ENCODE measurements at regions not wholly inside any gene's neighbourhood (a gene's known extent, or its start where the extent isn't known, plus 50 kb on each side); places are given as distances from the start of the nearest gene placed in this dataset.
"Not testable (repeated sequence)": the region's sequence is repeated elsewhere in the genome, so short reads cannot be mapped to it uniquely, and the experiment has no call there.

DNA sequence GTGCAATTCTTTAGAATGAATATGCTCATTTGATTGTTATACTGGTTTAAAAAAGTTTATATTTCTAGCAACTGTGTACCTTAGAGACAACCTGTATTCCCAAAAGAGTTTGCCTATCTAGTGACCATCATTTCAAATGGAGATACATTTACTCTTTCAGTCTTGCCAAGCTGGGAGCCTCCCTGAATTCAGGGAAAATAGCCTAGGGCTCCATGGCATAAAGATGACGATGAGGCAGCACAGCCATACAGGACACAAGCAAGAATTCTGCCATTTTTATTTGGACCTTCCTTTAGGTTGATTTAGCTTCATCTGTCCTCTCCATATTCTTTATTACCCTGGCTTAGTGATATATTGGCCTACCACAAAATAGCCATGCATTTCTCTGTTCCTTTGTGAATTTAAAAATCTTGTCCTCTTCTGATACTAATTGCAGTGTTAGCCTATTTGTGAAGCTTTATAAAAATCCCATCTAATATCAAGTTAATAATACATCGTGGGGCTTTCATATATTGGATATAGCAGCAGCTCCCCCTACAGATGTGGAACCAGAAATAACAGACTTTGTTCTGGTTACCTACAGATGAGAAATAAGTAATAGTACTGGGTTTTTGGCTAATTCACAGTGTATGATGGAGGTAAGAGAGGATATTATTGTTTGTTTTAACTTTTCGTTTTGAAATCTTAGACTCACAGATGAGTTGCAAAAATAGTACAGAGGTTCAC is 1661.9 kb upstream of the PIK3C3 start:
- Histone ChIP-seq H3K4me3 (ENCODE audit: control insufficient read depth in 1 of 2, extremely low read depth in 1 of 2, low read length in 1 of 2) (no peak overlapping the region), H3K27me3 (replicated peaks in 1 of 2; ENCODE audit: control insufficient read depth in 2 of 2, extremely low read depth in 1 of 2, insufficient read depth in 2 of 2, low read length in 1 of 2) (no peaks in the 10 kb centered on the region), H3K36me3 (ENCODE audit: control insufficient read depth in 2 of 2, extremely low read depth in 1 of 2, insufficient read depth in 1 of 2, low read length in 1 of 2) (no peaks in the 10 kb centered on the region), H3K4me1 (ENCODE audit: control insufficient read depth in 1 of 2, extremely low read depth in 1 of 2, insufficient read depth in 2 of 2, low read length in 2 of 2) (no peaks in the 10 kb centered on the region), H3K9me3 (no peaks in the 10 kb centered on the region), H3K27ac (ENCODE audit: low read length) (no peak overlapping the region)
- Mint-ChIP-seq H3K27ac (no peak overlapping the region), H3K4me3 (no peak overlapping the region), H3K4me1 (no peaks in the 10 kb centered on the region), H3K9me3 (peaks cover 9 to 37% (median 21%) of the 10 kb centered on the region in 3 donors), H3K36me3 (no peaks in the 10 kb centered on the region), H3K27me3 (no peaks in the 10 kb centered on the region)
- ATAC-seq (replicated peaks in 1 of 4) (no peak), DNase-seq (no peak)
- ChIA-PET CTCF (no interaction called here), POLR2A (no interaction called here)
- 100% methylated on average over 1 of the region's 3 CpGs for WGBS (ENCODE audit: insufficient coverage)

DNA sequence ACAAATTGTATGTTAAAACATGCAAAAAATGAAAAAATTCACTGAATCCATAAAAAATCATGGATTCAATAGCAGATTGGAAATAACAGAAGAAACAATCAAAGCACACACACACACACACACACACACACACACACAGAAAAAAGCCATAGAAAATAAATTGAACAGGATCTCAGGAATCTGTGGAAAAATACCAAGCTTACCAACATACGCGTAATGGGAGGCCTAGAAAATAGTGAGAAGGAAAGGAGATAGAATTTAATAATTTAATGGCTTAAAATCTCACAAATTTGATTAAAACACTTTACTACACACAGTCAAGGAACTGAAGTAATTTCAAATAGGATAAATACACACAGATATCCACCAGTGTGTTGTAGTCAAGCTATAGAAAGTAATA is 1671.5 kb upstream of the PIK3C3 start:
- DNase-seq (no peak), ATAC-seq (replicated peaks in 1 of 4) (no peak)
- Histone ChIP-seq H3K36me3 (ENCODE audit: control insufficient read depth in 2 of 2, extremely low read depth in 1 of 2, insufficient read depth in 1 of 2, low read length in 1 of 2) (no peaks in the 10 kb centered on the region), H3K4me3 (ENCODE audit: control insufficient read depth in 1 of 2, extremely low read depth in 1 of 2, low read length in 1 of 2) (no peak overlapping the region), H3K4me1 (ENCODE audit: control insufficient read depth in 1 of 2, extremely low read depth in 1 of 2, insufficient read depth in 2 of 2, low read length in 2 of 2) (no peaks in the 10 kb centered on the region), H3K27ac (ENCODE audit: low read length) (no peak overlapping the region), H3K9me3 (no peaks in the 10 kb centered on the region), H3K27me3 (replicated peaks in 1 of 2; ENCODE audit: control insufficient read depth in 2 of 2, extremely low read depth in 1 of 2, insufficient read depth in 2 of 2, low read length in 1 of 2) (no peaks in the 10 kb centered on the region)
- H3K4me3 Mint-ChIP-seq = no peak overlapping the region
- peaks cover 19 to 34% (median 22%) of the 10 kb centered on the region in 3 donors for H3K9me3 Mint-ChIP-seq
- H3K27ac Mint-ChIP-seq = no peak overlapping the region
- no CpG with 5 or more reads among the region's 2 CpGs for WGBS (ENCODE audit: insufficient coverage)
- no peaks in the 10 kb centered on the region for H3K36me3 Mint-ChIP-seq
- H3K4me1 Mint-ChIP-seq = no peaks in the 10 kb centered on the region
- no peaks in the 10 kb centered on the region for H3K27me3 Mint-ChIP-seq
- ChIA-PET CTCF (no interaction called here), POLR2A (no interaction called here)

DNA sequence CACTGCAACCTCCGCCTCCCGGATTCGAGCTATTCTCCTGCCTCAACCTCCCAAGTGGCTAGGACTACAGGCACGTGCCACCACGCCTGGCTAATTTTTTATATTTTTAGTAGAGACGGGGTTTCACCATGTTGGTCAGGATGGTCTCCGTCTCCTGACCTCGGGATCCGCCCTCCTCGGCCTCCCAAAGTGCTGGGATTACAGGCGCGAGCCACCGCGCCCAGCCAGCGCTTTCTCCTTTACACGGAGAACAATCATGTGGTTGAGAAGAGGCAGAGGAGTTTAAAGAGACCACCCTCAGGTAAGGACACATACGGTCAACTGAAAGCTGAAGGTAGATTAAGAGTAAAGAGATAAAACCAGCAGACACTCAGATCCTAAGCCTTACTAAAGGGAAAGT is 1673.7 kb upstream of the PIK3C3 start:
- ATAC-seq (replicated peaks in 1 of 4); H3K4me1 Mint-ChIP-seq; H3K27ac ChIP-seq (ENCODE audit: low read length); H3K4me3 Mint-ChIP-seq; H3K4me3 ChIP-seq (ENCODE audit: control insufficient read depth in 1 of 2, extremely low read depth in 1 of 2, low read length in 1 of 2); H3K27me3 Mint-ChIP-seq; POLR2A ChIA-PET; H3K36me3 ChIP-seq (ENCODE audit: control insufficient read depth in 2 of 2, extremely low read depth in 1 of 2, insufficient read depth in 1 of 2, low read length in 1 of 2); CTCF ChIA-PET; H3K36me3 Mint-ChIP-seq; H3K4me1 ChIP-seq (ENCODE audit: control insufficient read depth in 1 of 2, extremely low read depth in 1 of 2, insufficient read depth in 2 of 2, low read length in 2 of 2); H3K27me3 ChIP-seq (replicated peaks in 1 of 2; ENCODE audit: control insufficient read depth in 2 of 2, extremely low read depth in 1 of 2, insufficient read depth in 2 of 2, low read length in 1 of 2); H3K27ac Mint-ChIP-seq; H3K9me3 ChIP-seq; DNase-seq: not testable (repeated sequence)
- WGBS (ENCODE audit: insufficient coverage) = 90% methylated on average over 4 of the region's 17 CpGs
- H3K9me3 Mint-ChIP-seq = peaks cover 25 to 41% (median 29%) of the 10 kb centered on the region in 3 donors

DNA sequence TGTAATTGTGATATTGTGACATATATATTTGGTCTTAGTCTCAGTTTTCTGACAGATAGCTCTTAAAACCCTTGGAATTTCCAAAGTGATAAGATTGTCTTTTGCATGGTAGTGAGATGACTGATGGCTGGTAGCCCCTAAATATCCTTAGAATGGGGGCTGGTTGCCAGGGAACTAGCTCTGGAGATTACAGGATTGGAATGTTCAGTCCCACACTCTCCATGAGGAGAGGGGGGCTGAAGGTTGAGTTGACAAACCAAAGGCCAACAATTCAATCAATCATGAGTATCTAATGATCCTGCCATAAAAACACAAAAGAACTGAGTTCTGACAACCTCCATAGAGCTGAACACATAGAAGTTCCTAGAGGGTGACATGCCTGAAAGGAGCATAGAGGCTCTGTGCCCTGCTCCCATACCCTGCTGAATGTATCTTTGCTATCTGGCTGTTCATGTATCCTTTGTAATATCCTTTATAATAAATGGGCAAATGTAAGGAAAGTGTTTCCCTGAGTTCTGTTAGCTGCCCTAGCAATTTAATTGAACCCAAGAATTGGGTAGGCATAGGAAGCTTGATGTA is 1680.3 kb upstream of the PIK3C3 start:
- DNase-seq (no peak), ATAC-seq (replicated peaks in 1 of 4) (no peak)
- H3K9me3 ChIP-seq = peaks cover 2% of the 10 kb centered on the region
- H3K27me3 ChIP-seq (replicated peaks in 1 of 2; ENCODE audit: control insufficient read depth in 2 of 2, extremely low read depth in 1 of 2, insufficient read depth in 2 of 2, low read length in 1 of 2) = no peaks in the 10 kb centered on the region
- no peaks in the 10 kb centered on the region for H3K4me1 ChIP-seq (ENCODE audit: control insufficient read depth in 1 of 2, extremely low read depth in 1 of 2, insufficient read depth in 2 of 2, low read length in 2 of 2)
- H3K36me3 ChIP-seq (ENCODE audit: control insufficient read depth in 2 of 2, extremely low read depth in 1 of 2, insufficient read depth in 1 of 2, low read length in 1 of 2) = no peaks in the 10 kb centered on the region
- H3K27ac Mint-ChIP-seq = no peak overlapping the region
- peaks cover 13 to 41% (median 21%) of the 10 kb centered on the region in 3 donors for H3K9me3 Mint-ChIP-seq
- no peaks in the 10 kb centered on the region for H3K4me1 Mint-ChIP-seq
- H3K4me3 Mint-ChIP-seq = no peak overlapping the region
- no peaks in the 10 kb centered on the region for H3K27me3 Mint-ChIP-seq
- H3K36me3 Mint-ChIP-seq = no peaks in the 10 kb centered on the region
- no peak overlapping the region for H3K27ac ChIP-seq (ENCODE audit: low read length)
- H3K4me3 ChIP-seq (ENCODE audit: control insufficient read depth in 1 of 2, extremely low read depth in 1 of 2, low read length in 1 of 2) = no peak overlapping the region
- ChIA-PET CTCF (no interaction called here), POLR2A (no interaction called here)

DNA sequence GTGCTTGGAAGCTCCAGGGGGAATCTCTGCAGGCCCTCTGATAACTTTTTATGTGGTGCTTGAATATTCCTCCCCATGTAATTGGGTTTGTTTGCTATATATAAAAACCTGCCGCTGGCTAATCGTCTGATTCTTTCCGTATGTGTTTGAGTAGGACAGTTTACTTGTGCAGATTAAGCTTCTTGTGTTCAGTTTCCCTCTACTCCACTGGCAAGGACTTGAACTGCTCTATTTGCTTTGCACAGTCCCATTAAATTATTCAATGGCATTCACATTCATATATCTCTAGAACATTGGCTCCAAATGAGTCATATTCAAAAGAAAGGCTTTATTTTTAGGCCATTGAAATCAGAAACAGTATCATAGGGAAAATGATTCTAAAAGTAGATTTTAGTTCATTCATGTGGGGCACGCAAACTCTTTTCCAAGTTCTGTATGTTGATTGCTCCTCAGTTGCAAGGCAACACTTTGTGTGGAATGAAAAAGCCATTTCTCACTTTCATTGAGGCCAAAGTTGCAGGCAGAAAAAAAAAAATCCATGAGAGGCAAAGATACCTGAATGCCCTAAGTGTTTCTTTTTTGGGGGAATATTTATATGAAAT is 1682.3 kb upstream of the PIK3C3 start:
- H3K27me3 Mint-ChIP-seq = no peaks in the 10 kb centered on the region
- Histone ChIP-seq H3K4me3 (ENCODE audit: control insufficient read depth in 1 of 2, extremely low read depth in 1 of 2, low read length in 1 of 2) (no peak overlapping the region), H3K27me3 (replicated peaks in 1 of 2; ENCODE audit: control insufficient read depth in 2 of 2, extremely low read depth in 1 of 2, insufficient read depth in 2 of 2, low read length in 1 of 2) (no peaks in the 10 kb centered on the region), H3K9me3 (peaks cover 2% of the 10 kb centered on the region), H3K4me1 (ENCODE audit: control insufficient read depth in 1 of 2, extremely low read depth in 1 of 2, insufficient read depth in 2 of 2, low read length in 2 of 2) (no peaks in the 10 kb centered on the region), H3K36me3 (ENCODE audit: control insufficient read depth in 2 of 2, extremely low read depth in 1 of 2, insufficient read depth in 1 of 2, low read length in 1 of 2) (no peaks in the 10 kb centered on the region), H3K27ac (ENCODE audit: low read length) (no peak overlapping the region)
- H3K9me3 Mint-ChIP-seq = peaks cover 20 to 44% (median 30%) of the 10 kb centered on the region in 3 donors
- no peak overlapping the region for H3K27ac Mint-ChIP-seq
- ChIA-PET POLR2A (no interaction called here), CTCF (no interaction called here)
- ATAC-seq (replicated peaks in 1 of 4) (no peak), DNase-seq (no peak)
- WGBS (ENCODE audit: insufficient coverage) = 100% methylated on average over 1 of the region's 4 CpGs
- H3K36me3 Mint-ChIP-seq = no peaks in the 10 kb centered on the region
- H3K4me3 Mint-ChIP-seq = no peak overlapping the region
- no peaks in the 10 kb centered on the region for H3K4me1 Mint-ChIP-seq

DNA sequence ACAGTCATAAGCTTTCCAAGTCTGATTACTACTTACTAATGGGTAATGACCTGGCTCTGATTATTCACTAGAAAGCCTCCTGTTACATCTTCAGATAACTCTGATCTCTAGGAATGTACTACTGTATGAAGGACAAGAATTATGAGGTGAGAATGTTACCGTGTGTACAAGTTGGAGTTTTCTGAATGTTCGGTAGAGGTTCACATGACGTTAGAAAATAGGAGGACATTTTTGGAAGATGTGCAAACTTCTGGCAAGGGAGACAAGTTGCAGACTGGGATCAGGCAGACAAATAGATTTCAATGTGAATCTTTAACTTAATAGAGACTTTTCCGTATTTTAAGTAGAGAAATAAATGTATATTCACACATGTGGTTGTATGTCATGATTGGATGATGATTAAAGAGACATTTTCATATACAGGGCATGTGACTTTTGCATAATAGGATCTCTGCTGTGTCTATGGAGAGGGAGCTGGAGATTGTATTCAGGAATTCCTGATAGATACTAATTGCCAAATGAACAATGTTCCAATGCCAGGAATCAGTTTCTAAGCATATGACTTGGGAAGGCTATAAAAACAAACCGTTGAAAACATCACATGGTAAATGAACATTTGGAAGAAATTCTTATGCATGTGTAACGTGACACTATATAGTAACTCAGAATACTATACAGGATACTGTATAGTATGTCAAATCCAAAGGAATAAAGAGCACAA is 1695.8 kb upstream of the PIK3C3 start:
- Mint-ChIP-seq H3K4me3 (no peak overlapping the region), H3K27ac (no peak overlapping the region), H3K27me3 (no peaks in the 10 kb centered on the region), H3K9me3 (peaks cover 18 to 27% (median 18%) of the 10 kb centered on the region in 3 donors), H3K4me1 (no peaks in the 10 kb centered on the region), H3K36me3 (no peaks in the 10 kb centered on the region)
- no peaks in the 10 kb centered on the region for H3K4me1 ChIP-seq (ENCODE audit: control insufficient read depth in 1 of 2, extremely low read depth in 1 of 2, insufficient read depth in 2 of 2, low read length in 2 of 2)
- CTCF ChIA-PET = no interaction called here
- no peak overlapping the region for H3K27ac ChIP-seq (ENCODE audit: low read length)
- 97% methylated on average over 3 of the region's 6 CpGs for WGBS (ENCODE audit: insufficient coverage)
- no peak overlapping the region for H3K4me3 ChIP-seq (ENCODE audit: control insufficient read depth in 1 of 2, extremely low read depth in 1 of 2, low read length in 1 of 2)
- no peaks in the 10 kb centered on the region for H3K9me3 ChIP-seq
- ATAC-seq (replicated peaks in 1 of 4) (no peak), DNase-seq (no peak)
- H3K36me3 ChIP-seq (ENCODE audit: control insufficient read depth in 2 of 2, extremely low read depth in 1 of 2, insufficient read depth in 1 of 2, low read length in 1 of 2) = no peaks in the 10 kb centered on the region
- POLR2A ChIA-PET = no interaction called here
- no peaks in the 10 kb centered on the region for H3K27me3 ChIP-seq (replicated peaks in 1 of 2; ENCODE audit: control insufficient read depth in 2 of 2, extremely low read depth in 1 of 2, insufficient read depth in 2 of 2, low read length in 1 of 2)

Data from T-cell (primary cell).